Ovary (tissue), 3 donors: ENCODE measurements at regions not wholly inside any gene's neighbourhood (a gene's known extent, or its start where the extent isn't known, plus 50 kb on each side); places are given as distances from the start of the nearest gene placed in this dataset.

Experiments
- CTCF ChIP-seq, 3 donors: fragments of 450-650 bp in 2 of 3; fragments of 200-600 bp in 1 of 3; IDR thresholded peaks; one replicate each; pipeline versions ENCODE4 v1.5.1 to v1.8.0; 2016 to 2022; ENCODE audit warnings: antibody characterized with exemption in 3 of 3, mild to moderate bottlenecking in 1 of 3
- POLR2A ChIP-seq: fragments of 450-650 bp; IDR thresholded peaks from one replicate; pipeline ENCODE4 v1.6.1; 2017; ENCODE audit warnings: antibody characterized with exemption, mild to moderate bottlenecking, moderate library complexity
- donor health status: DM: no; HTN: no; CAD: no.

GRCh38 chr6:3584606-3585005, 127.8 kb upstream of the SLC22A23 start:
- TF ChIP-seq POLR2A, result no peak
- TF ChIP-seq CTCF (IDR thresholded peaks at IDR 0.05), result no peak
